Suprapubic skin (tissue), 3 donors: ENCODE measurements at regions not wholly inside any gene's neighbourhood (a gene's known extent, or its start where the extent isn't known, plus 50 kb on each side); places are given as distances from the start of the nearest gene placed in this dataset.
"Not testable (repeated sequence)": the region's sequence is repeated elsewhere in the genome, so short reads cannot be mapped to it uniquely, and the experiment has no call there.

Experiments
- CTCF ChIP-seq, 2 donors: fragments of 200-600 bp in 1 of 2; fragments of 450-650 bp in 1 of 2; sonication (generic) in 1 of 2; IDR thresholded peaks; one replicate each; pipeline ENCODE4 v1.5.1; 2016 to 2019; ENCODE audit warnings: antibody characterized with exemption in 2 of 2, mild to moderate bottlenecking in 1 of 2, moderate library complexity in 1 of 2
- EP300 ChIP-seq: sonication (generic); formaldehyde crosslinking; IDR thresholded peaks from one replicate; pipeline ENCODE4 v1.6.1; 2017; ENCODE audit warnings: antibody characterized with exemption
- POLR2A ChIP-seq, 2 donors: fragments of 450-650 bp; IDR thresholded peaks; one replicate each; pipeline ENCODE4 v1.6.1; 2017; ENCODE audit warnings: antibody characterized with exemption in 2 of 2, mild to moderate bottlenecking in 2 of 2, moderate library complexity in 2 of 2

- TF ChIP-seq CTCF (IDR thresholded peaks at IDR 0.05); POLR2A (IDR thresholded peaks at IDR 0.05); EP300: not testable (repeated sequence)
These were observed 65.6 kb upstream of the PRSS12 start for GRCh38 chr4:118418396-118418795.
